AG09309 (cell line): ENCODE measurements at regions not wholly inside any gene's neighbourhood (a gene's known extent, or its start where the extent isn't known, plus 50 kb on each side); places are given as distances from the start of the nearest gene placed in this dataset.
A peak's percentile ranks its signal among the peaks of the same experiment; 100 is the strongest.

Experiments
- DNase-seq: peaks from one replicate; pipeline ENCODE4 v3.0.0-alpha.2; 2010; ENCODE audit warnings: low read depth
- H3K4me3 ChIP-seq: 2 replicates; pipeline ENCODE4 v1.5.1; 2011; ENCODE audit warnings: mild to moderate bottlenecking, low read depth, low read length, moderate library complexity; ENCODE audit not compliant: control insufficient read depth
- TF ChIP-seq, protein P1 (sequence below): IDR thresholded peaks from 2 replicates; pipeline ENCODE4 v1.5.1; 2011; ENCODE audit warnings: mild to moderate bottlenecking, low read depth, low read length, inconsistent platforms; ENCODE audit not compliant: insufficient read depth, control insufficient read depth; ENCODE audit errors: missing control alignments

DNA sequence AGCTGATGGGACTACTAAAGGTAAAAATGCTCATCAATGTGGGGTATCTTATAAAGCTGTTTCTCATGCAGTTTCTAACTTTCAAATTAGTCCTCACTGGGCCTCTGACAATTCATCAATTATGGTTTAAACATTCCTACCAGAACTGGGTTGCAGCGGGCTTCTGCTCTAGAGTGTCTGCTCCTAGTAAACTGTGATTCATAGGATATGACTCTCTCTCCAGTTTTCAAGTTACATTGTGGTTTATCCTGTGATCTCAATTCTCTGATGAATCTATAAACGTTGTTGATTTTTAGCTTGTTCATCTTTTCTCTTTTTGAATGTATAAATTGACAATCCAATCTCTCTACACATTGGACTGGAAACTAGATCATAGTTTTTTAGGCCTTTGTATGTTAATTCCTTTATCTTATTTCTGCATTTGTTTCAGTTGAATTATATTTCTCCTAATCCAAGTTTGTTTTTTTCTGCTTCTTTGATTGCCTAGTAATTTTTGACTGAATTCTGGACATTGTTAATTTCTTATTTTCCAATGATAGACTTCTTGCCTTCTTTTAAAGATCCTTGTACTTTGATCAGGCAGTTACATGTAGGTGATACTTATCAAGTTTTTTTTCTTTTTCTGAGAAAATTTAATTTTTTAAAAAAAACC is 822.6 kb downstream of the TLE1 start:
- no peak overlapping the region for H3K4me3 ChIP-seq
- no peak for DNase-seq
- TF ChIP-seq, protein P1, sequence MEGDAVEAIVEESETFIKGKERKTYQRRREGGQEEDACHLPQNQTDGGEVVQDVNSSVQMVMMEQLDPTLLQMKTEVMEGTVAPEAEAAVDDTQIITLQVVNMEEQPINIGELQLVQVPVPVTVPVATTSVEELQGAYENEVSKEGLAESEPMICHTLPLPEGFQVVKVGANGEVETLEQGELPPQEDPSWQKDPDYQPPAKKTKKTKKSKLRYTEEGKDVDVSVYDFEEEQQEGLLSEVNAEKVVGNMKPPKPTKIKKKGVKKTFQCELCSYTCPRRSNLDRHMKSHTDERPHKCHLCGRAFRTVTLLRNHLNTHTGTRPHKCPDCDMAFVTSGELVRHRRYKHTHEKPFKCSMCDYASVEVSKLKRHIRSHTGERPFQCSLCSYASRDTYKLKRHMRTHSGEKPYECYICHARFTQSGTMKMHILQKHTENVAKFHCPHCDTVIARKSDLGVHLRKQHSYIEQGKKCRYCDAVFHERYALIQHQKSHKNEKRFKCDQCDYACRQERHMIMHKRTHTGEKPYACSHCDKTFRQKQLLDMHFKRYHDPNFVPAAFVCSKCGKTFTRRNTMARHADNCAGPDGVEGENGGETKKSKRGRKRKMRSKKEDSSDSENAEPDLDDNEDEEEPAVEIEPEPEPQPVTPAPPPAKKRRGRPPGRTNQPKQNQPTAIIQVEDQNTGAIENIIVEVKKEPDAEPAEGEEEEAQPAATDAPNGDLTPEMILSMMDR: no peak

DNA sequence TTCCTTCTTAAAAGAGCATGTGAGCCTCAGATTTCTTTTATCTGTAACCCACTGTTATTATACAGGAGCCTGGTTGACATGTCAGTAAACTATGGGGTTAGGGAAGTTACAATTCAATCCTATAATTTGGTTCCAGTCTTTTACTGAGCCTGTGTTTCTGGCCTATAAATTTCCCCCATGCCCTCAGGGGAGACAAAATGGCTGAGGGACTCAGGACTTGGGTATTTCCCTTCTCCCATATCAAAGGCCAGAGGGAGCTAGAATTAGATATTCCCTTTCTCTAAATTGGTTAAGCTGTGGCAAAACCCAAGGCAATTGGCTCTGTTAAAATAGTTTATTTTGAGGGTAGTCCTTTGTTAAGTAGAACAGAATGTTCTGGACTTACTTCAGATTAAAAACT is 823.2 kb downstream of the TLE1 start:
- no peak for DNase-seq
- TF ChIP-seq, protein P1: no peak
- H3K4me3 ChIP-seq: no peak overlapping the region

DNA sequence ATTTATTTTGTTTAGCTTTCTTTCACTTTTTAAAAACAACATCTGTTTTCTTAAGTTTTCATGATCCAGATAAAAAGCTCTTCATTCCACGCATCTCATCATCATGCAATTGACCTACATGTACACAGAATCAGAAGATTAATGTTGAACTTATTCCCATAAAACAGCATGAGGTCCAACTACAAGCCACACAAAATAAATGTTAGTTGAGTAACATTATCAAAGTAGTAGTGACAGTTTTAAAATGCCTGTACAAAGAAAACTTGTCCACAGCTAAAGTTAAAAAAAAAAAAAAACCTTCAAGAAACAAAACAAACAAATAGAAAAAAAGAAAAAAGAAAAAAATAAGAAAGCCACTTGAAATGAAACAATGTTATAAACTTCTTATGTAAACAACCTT is 846.3 kb downstream of the TLE1 start:
- TF ChIP-seq, protein P1: no peak
- no peak for DNase-seq
- H3K4me3 ChIP-seq: no peak overlapping the region

DNA sequence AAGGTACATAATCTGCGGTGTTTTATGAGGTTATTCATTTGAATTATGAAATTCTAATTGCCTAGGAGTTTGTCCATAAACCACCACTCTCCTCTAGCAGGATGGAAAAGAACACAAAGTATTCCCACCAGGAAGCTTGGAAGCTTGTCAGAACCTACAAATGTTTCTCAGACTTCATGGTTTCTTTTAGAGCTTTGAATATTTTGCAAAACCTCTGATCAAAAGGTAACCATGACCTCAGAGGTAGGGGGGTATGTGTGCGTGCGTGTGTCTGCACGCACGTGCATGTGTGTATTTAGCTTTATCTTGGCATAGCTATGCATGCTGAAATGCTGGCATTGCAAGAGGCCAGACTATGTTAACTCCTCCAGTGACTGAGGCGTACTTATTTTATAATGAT is 847.0 kb downstream of the TLE1 start:
- no peak overlapping the region for H3K4me3 ChIP-seq
- TF ChIP-seq, protein P1: no peak
- peak; percentile 10 for DNase-seq

DNA sequence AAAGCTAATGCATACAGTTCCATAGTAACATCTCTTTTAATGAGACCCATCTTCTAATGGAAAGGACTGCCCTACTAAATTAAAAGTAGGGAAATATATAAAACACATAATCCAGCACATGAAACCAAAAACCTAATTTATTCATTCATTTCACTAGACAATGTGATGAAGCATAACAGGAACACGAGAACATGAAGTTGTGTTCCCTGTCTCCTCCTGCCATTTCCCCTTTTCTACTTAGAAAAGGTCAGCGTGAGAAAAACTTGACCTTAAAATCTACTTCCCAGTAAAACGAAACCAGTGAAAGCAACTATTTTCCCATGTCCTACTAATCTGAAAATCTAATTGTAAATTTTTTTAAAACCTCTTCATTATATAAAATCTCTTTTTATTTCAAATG is 847.5 kb downstream of the TLE1 start:
- TF ChIP-seq, protein P1: no peak
- H3K4me3 ChIP-seq: no peak overlapping the region
- DNase-seq: no peak

DNA sequence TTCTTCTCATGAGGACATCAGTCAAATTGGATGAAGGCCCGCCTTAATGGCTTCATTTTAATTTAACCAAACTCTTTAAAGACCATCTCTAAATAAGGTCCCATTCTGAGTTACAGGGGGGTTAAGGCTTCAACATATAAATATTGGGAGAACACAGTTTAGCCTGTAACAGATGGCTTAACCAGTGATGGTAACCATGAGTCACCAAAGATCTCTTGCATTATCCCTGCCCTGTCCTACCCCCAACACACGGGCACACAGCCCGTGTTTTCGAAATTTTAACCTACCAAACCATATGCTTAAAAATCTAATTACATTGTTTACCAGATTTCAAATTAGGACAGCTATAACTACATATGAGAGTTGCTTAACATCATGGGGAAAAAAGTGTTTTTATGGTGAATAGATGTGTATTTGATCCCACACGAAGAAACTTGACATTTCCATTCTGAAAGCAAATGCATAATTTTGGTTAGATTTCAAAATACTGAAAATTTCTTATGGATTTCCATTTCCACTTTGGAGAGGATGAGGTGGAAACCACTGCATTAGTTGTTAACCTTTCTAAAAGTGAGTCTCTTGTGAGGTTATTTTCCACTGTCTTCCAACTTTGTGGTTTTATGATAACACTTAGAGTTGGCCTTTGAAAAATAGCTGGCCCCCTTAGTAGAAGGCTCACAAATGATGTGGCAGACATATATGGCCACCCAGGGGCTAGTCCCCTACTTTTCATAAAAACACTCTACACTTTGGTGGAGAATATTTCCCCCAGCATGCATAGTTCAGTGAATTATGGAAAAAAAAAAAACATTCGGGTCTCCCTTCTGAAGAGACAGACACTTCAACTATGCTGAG is 849.3 kb downstream of the TLE1 start:
- TF ChIP-seq, protein P1: no peak
- DNase-seq: peak; percentile 27
- no peak overlapping the region for H3K4me3 ChIP-seq
